Fibroblast of villous mesenchyme (primary cell): ENCODE measurements at regions not wholly inside any gene's neighbourhood (a gene's known extent, or its start where the extent isn't known, plus 50 kb on each side); places are given as distances from the start of the nearest gene placed in this dataset.

Source experiments
- DNase-seq: peaks from one replicate; pipeline ENCODE4 v3.0.0-alpha.2; 2010; ENCODE audit warnings: low read depth
- H3K4me3 ChIP-seq: 2 replicates; pipeline ENCODE4 v1.5.1; 2011; ENCODE audit warnings: low read depth, mild to moderate bottlenecking, low read length
- TF ChIP-seq, protein P1 (sequence below): IDR thresholded peaks from 2 replicates; pipeline ENCODE4 v1.5.1; 2012; ENCODE audit warnings: low read depth, mild to moderate bottlenecking, low read length; ENCODE audit not compliant: insufficient read depth

- DNase-seq: peak; percentile 72
- TF ChIP-seq, protein P1, sequence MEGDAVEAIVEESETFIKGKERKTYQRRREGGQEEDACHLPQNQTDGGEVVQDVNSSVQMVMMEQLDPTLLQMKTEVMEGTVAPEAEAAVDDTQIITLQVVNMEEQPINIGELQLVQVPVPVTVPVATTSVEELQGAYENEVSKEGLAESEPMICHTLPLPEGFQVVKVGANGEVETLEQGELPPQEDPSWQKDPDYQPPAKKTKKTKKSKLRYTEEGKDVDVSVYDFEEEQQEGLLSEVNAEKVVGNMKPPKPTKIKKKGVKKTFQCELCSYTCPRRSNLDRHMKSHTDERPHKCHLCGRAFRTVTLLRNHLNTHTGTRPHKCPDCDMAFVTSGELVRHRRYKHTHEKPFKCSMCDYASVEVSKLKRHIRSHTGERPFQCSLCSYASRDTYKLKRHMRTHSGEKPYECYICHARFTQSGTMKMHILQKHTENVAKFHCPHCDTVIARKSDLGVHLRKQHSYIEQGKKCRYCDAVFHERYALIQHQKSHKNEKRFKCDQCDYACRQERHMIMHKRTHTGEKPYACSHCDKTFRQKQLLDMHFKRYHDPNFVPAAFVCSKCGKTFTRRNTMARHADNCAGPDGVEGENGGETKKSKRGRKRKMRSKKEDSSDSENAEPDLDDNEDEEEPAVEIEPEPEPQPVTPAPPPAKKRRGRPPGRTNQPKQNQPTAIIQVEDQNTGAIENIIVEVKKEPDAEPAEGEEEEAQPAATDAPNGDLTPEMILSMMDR: no peak
- H3K4me3 ChIP-seq: no peak overlapping the region
Observed at GRCh38 chr5:38634568-38635369, 78.3 kb upstream of the LIFR start.

GRCh38 chr5:38636626-38637025 lies 80.2 kb upstream of the LIFR start:
- TF ChIP-seq, protein P1: no peak
- DNase-seq: no peak
- H3K4me3 ChIP-seq: no peak overlapping the region

GRCh38 chr5:38638656-38639055 lies 82.2 kb upstream of the LIFR start:
- TF ChIP-seq, protein P1: no peak
- H3K4me3 ChIP-seq: no peak overlapping the region
- no peak for DNase-seq

DNA sequence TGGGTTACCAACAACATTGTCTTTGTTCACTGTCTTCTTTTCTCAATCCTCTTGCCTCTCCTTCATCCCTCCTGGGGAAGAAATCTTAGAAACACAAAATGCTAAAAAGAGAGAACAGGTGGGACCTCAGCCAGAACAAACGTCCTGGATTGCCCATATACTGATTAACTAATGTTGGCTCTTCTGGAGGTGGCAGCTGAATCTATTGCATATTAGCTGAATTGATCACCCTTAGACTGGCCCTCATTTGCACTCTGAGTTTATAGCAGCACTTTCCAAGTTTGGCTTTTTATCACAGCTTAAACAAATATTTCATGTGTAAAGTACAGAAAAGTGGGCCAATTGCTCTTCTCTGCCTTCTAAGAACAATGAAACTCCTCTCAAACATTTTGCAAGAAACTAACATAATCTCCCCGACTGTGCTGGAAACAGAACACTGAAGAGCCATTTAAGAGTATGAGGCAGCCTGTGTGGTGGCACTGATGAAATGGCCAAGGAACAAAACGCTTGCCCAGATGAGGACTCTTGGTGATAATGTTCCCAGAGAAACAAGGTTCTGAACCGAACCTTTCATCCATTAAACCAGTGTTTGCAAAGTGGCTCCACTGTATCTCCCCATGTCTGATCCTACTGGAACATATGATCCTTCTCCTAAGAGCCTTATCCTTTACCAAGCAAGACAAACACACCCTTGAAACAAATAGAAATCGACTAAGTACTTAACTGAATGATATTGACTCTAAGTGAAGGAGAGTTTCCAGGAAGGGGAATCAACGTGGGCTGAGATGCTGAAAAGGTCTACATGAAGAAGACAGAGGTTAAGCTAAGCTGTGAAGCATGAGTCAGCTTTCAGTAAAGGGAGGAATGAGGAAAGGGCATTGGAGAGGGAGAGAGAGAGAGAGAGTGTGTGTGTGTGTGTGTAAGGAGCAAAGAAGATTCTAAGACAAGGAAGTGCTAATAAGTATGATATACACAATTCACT lies 83.2 kb upstream of the LIFR start:
- DNase-seq: peak; percentile 59
- no peak overlapping the region for H3K4me3 ChIP-seq
- TF ChIP-seq, protein P1: no peak

GRCh38 chr5:38641003-38641402 lies 84.6 kb upstream of the LIFR start:
- TF ChIP-seq, protein P1: no peak
- H3K4me3 ChIP-seq: no peak overlapping the region
- DNase-seq: no peak

DNA sequence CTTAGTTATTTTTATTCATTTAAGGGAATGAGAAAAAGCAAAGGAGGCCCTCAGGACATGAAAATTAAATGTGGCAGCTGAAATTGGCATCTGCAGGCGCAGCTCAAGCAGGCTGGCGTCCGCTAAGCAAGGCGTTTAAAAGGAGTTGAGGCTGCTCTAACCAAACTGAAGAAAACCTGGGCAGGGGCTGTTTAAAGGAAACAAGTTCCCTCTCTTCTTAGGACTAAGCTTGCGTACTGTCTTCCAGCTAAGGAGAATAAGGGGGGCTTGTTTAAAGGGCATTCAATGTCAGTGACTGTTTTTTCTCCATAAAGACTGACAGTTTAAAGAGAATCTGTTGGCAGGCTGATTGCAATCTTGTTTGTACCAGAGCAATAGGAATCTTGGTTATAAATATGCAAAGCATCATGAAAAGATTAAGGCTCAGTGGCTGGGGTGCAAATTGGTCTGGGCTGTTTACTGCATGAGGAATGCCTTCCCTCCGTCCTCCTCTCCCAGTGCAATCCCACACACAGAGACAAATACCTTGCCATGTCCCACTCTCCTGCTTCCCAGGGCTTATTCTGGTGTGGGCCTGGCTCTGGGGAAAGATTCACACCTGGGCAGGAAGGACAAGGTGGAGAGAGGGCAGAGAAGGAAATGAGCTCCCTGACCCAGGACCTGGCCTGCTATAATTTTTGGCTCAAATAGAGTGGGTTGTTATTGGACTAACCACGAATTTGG lies 85.9 kb upstream of the LIFR start:
- DNase-seq: peak; percentile 78
- TF ChIP-seq, protein P1: no peak
- H3K4me3 ChIP-seq: no peak overlapping the region
